KMS-11 (cell line): ENCODE measurements at regions not wholly inside any gene's neighbourhood (a gene's known extent, or its start where the extent isn't known, plus 50 kb on each side); places are given as distances from the start of the nearest gene placed in this dataset.
"Not testable (repeated sequence)": the region's sequence is repeated elsewhere in the genome, so short reads cannot be mapped to it uniquely, and the experiment has no call there.

Experiments
- H2AFZ ChIP-seq: fragments of 200-600 bp; sonication (generic); 2 replicates; pipeline ENCODE4 v1.6.1; 2016; ENCODE audit warnings: antibody characterized with exemption, mixed run types, low read depth
- H3K27ac ChIP-seq: fragments of 200-600 bp; sonication (generic); 2 replicates; pipeline ENCODE4 v1.6.1; 2016; ENCODE audit warnings: mild to moderate bottlenecking, mixed run types
- H3K27me3 ChIP-seq: fragments of 200-600 bp; sonication (generic); 2 replicates; pipeline ENCODE4 v1.6.1; 2017; ENCODE audit warnings: mild to moderate bottlenecking, low read depth, mixed run types, moderate library complexity; ENCODE audit not compliant: insufficient read depth
- H3K36me3 ChIP-seq: fragments of 200-600 bp; sonication (generic); 2 replicates; pipeline ENCODE4 v1.6.1; 2017; ENCODE audit warnings: mild to moderate bottlenecking, mixed run types; ENCODE audit not compliant: insufficient read depth
- H3K4me1 ChIP-seq: fragments of 200-600 bp; sonication (generic); 2 replicates; pipeline ENCODE4 v1.6.1; 2016; ENCODE audit warnings: mild to moderate bottlenecking, low read depth, mixed run types; ENCODE audit not compliant: poor library complexity, severe bottlenecking
- H3K4me2 ChIP-seq: fragments of 200-600 bp; sonication (generic); 2 replicates; pipeline ENCODE4 v1.7.0; 2016; ENCODE audit warnings: mild to moderate bottlenecking, mixed run types
- H3K4me3 ChIP-seq: fragments of 200-600 bp; sonication (generic); IDR thresholded peaks from 2 replicates; pipeline ENCODE4 v1.6.1; 2017; ENCODE audit warnings: low read depth, low read length, mixed read lengths; ENCODE audit not compliant: insufficient read depth
- H3K79me2 ChIP-seq: fragments of 200-600 bp; sonication (generic); 2 replicates; pipeline ENCODE4 v1.6.1; 2016; ENCODE audit warnings: low read depth, mixed run types; ENCODE audit not compliant: insufficient read depth
- H3K9ac ChIP-seq: fragments of 200-600 bp; sonication (generic); 2 replicates; pipeline ENCODE4 v1.6.1; 2016; ENCODE audit warnings: mild to moderate bottlenecking, mixed run types
- H4K20me1 ChIP-seq: fragments of 200-600 bp; sonication (generic); 2 replicates; pipeline ENCODE4 v1.6.1; 2016; ENCODE audit warnings: mild to moderate bottlenecking, mixed run types; ENCODE audit not compliant: insufficient read depth
- CTCF ChIP-seq: fragments of 200-600 bp; sonication (generic); conservative IDR thresholded peaks from 2 replicates; pipeline ENCODE4 v1.6.1; 2017; ENCODE audit warnings: low read depth, mild to moderate bottlenecking, antibody characterized with exemption, low read length, moderate library complexity, mixed read lengths

GRCh38 chr6:153312634-153313033 is 181.6 kb upstream of the RGS17 start:
- Histone ChIP-seq H3K79me2 (no peaks in the 10 kb centered on the region), H3K9ac (no peak overlapping the region), H3K4me2 (no peak overlapping the region), H3K27me3 (no peaks in the 10 kb centered on the region), H3K27ac (no peak overlapping the region), H3K36me3 (no peaks in the 10 kb centered on the region), H3K4me3 (no peak overlapping the region), H2AFZ (no peak overlapping the region), H3K4me1 (no peaks in the 10 kb centered on the region), H4K20me1 (no peaks in the 10 kb centered on the region)
- TF ChIP-seq CTCF, result peak; percentile 52

GRCh38 chr6:153309651-153310050 is 178.6 kb upstream of the RGS17 start:
- Histone ChIP-seq H3K9ac (no peak overlapping the region), H3K4me1 (no peaks in the 10 kb centered on the region), H3K27me3 (no peaks in the 10 kb centered on the region), H3K27ac (no peak overlapping the region), H2AFZ (no peak overlapping the region), H3K36me3 (no peaks in the 10 kb centered on the region), H3K4me3 (no peak overlapping the region), H4K20me1 (no peaks in the 10 kb centered on the region), H3K79me2 (no peaks in the 10 kb centered on the region), H3K4me2 (no peak overlapping the region)
- no peak for TF ChIP-seq CTCF

- Histone ChIP-seq H3K4me1 (no peaks in the 10 kb centered on the region), H3K4me3 (no peak overlapping the region), H3K9ac (no peak overlapping the region), H3K79me2 (no peaks in the 10 kb centered on the region), H4K20me1 (no peaks in the 10 kb centered on the region), H3K27me3 (no peaks in the 10 kb centered on the region), H3K4me2 (no peak overlapping the region), H3K27ac (no peak overlapping the region), H2AFZ (no peak overlapping the region), H3K36me3 (no peaks in the 10 kb centered on the region)
- no peak for TF ChIP-seq CTCF
Measured at GRCh38 chr6:153302133-153302532, 171.1 kb upstream of the RGS17 start.

GRCh38 chr6:153301602-153302001 is 170.5 kb upstream of the RGS17 start:
- TF ChIP-seq CTCF, result no peak
- no peak overlapping the region for H2AFZ ChIP-seq
- H3K9ac ChIP-seq, result no peak overlapping the region

GRCh38 chr6:153282456-153282855 is 151.4 kb upstream of the RGS17 start:
- H3K9ac ChIP-seq, result not testable (repeated sequence)

More at GRCh38 chr6:153301602-153302001, 170.5 kb upstream of the RGS17 start:
- H3K4me3 ChIP-seq, result no peak overlapping the region
- no peaks in the 10 kb centered on the region for H3K27me3 ChIP-seq
- H3K36me3 ChIP-seq, result no peaks in the 10 kb centered on the region
- H4K20me1 ChIP-seq, result no peaks in the 10 kb centered on the region
- no peaks in the 10 kb centered on the region for H3K4me1 ChIP-seq
- H3K4me2 ChIP-seq, result no peak overlapping the region
- no peaks in the 10 kb centered on the region for H3K79me2 ChIP-seq
- H3K27ac ChIP-seq, result no peak overlapping the region

More at GRCh38 chr6:153282456-153282855, 151.4 kb upstream of the RGS17 start:
- not testable (repeated sequence) for H4K20me1 ChIP-seq, H2AFZ ChIP-seq, H3K4me2 ChIP-seq, H3K4me1 ChIP-seq, H3K27ac ChIP-seq, H3K4me3 ChIP-seq, H3K36me3 ChIP-seq, H3K79me2 ChIP-seq, H3K27me3 ChIP-seq
